Neural cell (in vitro differentiated cells): ENCODE measurements at regions not wholly inside any gene's neighbourhood (a gene's known extent, or its start where the extent isn't known, plus 50 kb on each side); places are given as distances from the start of the nearest gene placed in this dataset.

ENCODE experiments used
- H2AFZ ChIP-seq: fragments of 200-600, 300-800 bp; sonication (generic), shearing (Covaris generic); 2 replicates; pipeline ENCODE4 v1.6.0; 2014; ENCODE audit warnings: low read depth, mild to moderate bottlenecking, antibody characterized with exemption, low read length, moderate library complexity
- H3F3A ChIP-seq: fragments of 200-600 bp; shearing (Covaris generic); 2 replicates; pipeline ENCODE4 v1.6.1; 2016; ENCODE audit warnings: mild to moderate bottlenecking, moderate library complexity, mixed read lengths, antibody characterized with exemption, low read length; ENCODE audit not compliant: insufficient read depth, poor library complexity, severe bottlenecking
- H3K27ac ChIP-seq: fragments of 200-600, 300-800 bp; sonication (generic), shearing (Covaris generic); 2 replicates; pipeline ENCODE4 v1.5.1; 2014; ENCODE audit warnings: mild to moderate bottlenecking, low read length, moderate library complexity
- H3K27me3 ChIP-seq: fragments of 300-800, 200-600 bp; sonication (generic), shearing (Covaris generic); 2 replicates; pipeline ENCODE4 v1.6.0; 2014; ENCODE audit warnings: mild to moderate bottlenecking, low read depth, low read length, moderate library complexity; ENCODE audit not compliant: insufficient read depth
- H3K36me3 ChIP-seq: fragments of 300-800, 200-600 bp; sonication (generic), shearing (Covaris generic); 2 replicates; pipeline ENCODE4 v1.5.1; 2014; ENCODE audit warnings: mild to moderate bottlenecking, antibody characterized with exemption, low read length, moderate library complexity; ENCODE audit not compliant: insufficient read depth
- H3K4me2 ChIP-seq: fragments of 300-800, 200-600 bp; sonication (generic), shearing (Covaris generic); 2 replicates; pipeline ENCODE4 v1.6.0; 2014; ENCODE audit warnings: mild to moderate bottlenecking, low read length
- H3K4me3 ChIP-seq: fragments of 300-800, 200-600 bp; sonication (generic), shearing (Covaris generic); 2 replicates; pipeline ENCODE4 v1.5.1; 2014; ENCODE audit warnings: mild to moderate bottlenecking, low read length, moderate library complexity
- H3K79me2 ChIP-seq: fragments of 200-600 bp; shearing (Covaris generic); replicated peaks from 2 replicates; pipeline ENCODE4 v1.6.0; 2014; ENCODE audit warnings: mild to moderate bottlenecking, low read length, moderate library complexity; ENCODE audit not compliant: insufficient read depth
- H3K9ac ChIP-seq: fragments of 300-800, 200-600 bp; sonication (generic), shearing (Covaris generic); 2 replicates; pipeline ENCODE4 v1.6.1; 2016; ENCODE audit warnings: mild to moderate bottlenecking, low read length, mixed read lengths
- H3K9me2 ChIP-seq: fragments of 200-600 bp; shearing (Covaris generic); 2 replicates; pipeline ENCODE4 v1.6.1; 2016; ENCODE audit warnings: mild to moderate bottlenecking, low read length, mixed read lengths; ENCODE audit not compliant: insufficient read depth
- H3K9me3 ChIP-seq: fragments of 200-600, 300-800 bp; sonication (generic), shearing (Covaris generic); 2 replicates; pipeline ENCODE4 v1.6.1; 2016; ENCODE audit warnings: mild to moderate bottlenecking, mixed run types, low read length, moderate library complexity, mixed read lengths
- H4K20me1 ChIP-seq: fragments of 200-600 bp; shearing (Covaris generic); 2 replicates; pipeline ENCODE4 v1.6.1; 2016; ENCODE audit warnings: mild to moderate bottlenecking, mixed run types; ENCODE audit not compliant: insufficient read depth
- EP300 ChIP-seq: fragments of 450-650 bp; conservative IDR thresholded peaks from 2 replicates; pipeline ENCODE4 v1.6.1; 2014; ENCODE audit warnings: antibody characterized with exemption, mild to moderate bottlenecking, moderate library complexity; ENCODE audit not compliant: poor library complexity, severe bottlenecking
- EZH2 ChIP-seq: fragments of 200-600, 300-800 bp; shearing (Covaris generic), sonication (generic); IDR thresholded peaks from 2 replicates; pipeline ENCODE4 v1.6.1; 2014; ENCODE audit warnings: antibody characterized with exemption, low read length, borderline replicate concordance, mild to moderate bottlenecking; ENCODE audit not compliant: insufficient read depth, poor library complexity, severe bottlenecking
- MXI1 ChIP-seq: fragments of 450-650 bp; conservative IDR thresholded peaks from 2 replicates; pipeline ENCODE4 v1.6.1; 2014; ENCODE audit warnings: antibody characterized with exemption, mild to moderate bottlenecking; ENCODE audit not compliant: poor library complexity, severe bottlenecking
- POLR2AphosphoS5 ChIP-seq: IDR thresholded peaks from 2 replicates; pipeline ENCODE4 v1.6.1; 2012
- RAD21 ChIP-seq: fragments of 450-650 bp; conservative IDR thresholded peaks from 2 replicates; pipeline ENCODE4 v1.6.1; 2014; ENCODE audit warnings: antibody characterized with exemption, mild to moderate bottlenecking, moderate library complexity
- SMC3 ChIP-seq: fragments of 450-650 bp; conservative IDR thresholded peaks from 2 replicates; pipeline ENCODE4 v1.6.1; 2014; ENCODE audit warnings: antibody characterized with exemption, mild to moderate bottlenecking, moderate library complexity; ENCODE audit not compliant: poor library complexity
- TAF1 ChIP-seq: IDR thresholded peaks from 2 replicates; pipeline ENCODE4 v1.6.1; 2012; ENCODE audit warnings: low read depth
- TF ChIP-seq, protein P1 (sequence below): IDR thresholded peaks from 2 replicates; pipeline ENCODE4 v1.6.1; 2012; ENCODE audit warnings: borderline replicate concordance
- TF ChIP-seq, protein P2 (sequence below): fragments of 450-650 bp; IDR thresholded peaks from 2 replicates; pipeline ENCODE4 v1.5.1; 2014; ENCODE audit warnings: antibody characterized with exemption, mild to moderate bottlenecking, moderate library complexity; ENCODE audit not compliant: poor library complexity, severe bottlenecking

DNA sequence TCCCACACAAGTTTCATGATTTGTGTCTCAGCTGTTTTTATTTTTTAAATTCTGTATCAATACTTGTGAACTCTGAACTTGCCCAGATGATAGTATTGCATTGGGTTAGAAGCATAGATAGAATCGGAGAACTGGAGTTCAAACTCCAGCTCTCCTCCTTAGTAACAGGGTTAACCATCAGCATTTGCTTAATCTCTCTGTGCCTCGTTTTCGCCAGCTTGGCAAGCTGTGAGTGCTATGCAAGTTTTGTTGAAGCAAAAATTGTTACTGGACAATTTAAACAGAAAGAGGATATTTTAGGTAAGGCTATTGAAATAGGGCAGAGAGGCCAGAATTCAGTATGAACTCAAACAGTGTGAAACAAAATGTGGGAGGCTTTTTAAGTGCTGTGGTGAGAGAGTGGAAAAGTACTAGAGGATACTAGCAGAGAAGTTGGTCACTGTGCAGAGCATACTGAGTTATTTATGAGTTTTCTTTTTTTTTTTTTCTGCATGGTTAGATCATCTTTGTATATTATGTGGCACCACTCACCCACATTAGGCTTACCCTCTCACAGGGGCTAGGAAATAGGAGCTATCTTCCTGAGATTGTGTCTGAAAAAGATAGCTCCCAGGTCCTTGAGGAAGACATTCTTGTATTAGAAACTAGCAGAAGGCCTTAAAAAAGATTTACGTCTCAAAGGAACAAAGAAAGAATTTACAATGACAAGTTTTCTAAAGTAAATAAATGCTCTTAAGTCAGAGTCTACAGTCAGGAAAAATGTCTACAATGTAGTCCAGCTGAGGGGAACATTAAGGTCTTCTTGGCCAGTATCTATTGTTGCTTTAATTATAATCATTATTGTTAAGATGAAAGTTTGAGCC, 1126.6 kb downstream of the FAT4 start:
- H3K27ac ChIP-seq = no peak overlapping the region
- no peak overlapping the region for H3K4me3 ChIP-seq
- H3K36me3 ChIP-seq = no peaks in the 10 kb centered on the region
- no peaks in the 10 kb centered on the region for H4K20me1 ChIP-seq
- H3K4me2 ChIP-seq = no peak overlapping the region
- TF ChIP-seq POLR2AphosphoS5 (no peak), MXI1 (no peak), EZH2 (no peak), RAD21 (no peak), EP300 (no peak), SMC3 (no peak), TAF1 (no peak)
- TF ChIP-seq, protein P1, sequence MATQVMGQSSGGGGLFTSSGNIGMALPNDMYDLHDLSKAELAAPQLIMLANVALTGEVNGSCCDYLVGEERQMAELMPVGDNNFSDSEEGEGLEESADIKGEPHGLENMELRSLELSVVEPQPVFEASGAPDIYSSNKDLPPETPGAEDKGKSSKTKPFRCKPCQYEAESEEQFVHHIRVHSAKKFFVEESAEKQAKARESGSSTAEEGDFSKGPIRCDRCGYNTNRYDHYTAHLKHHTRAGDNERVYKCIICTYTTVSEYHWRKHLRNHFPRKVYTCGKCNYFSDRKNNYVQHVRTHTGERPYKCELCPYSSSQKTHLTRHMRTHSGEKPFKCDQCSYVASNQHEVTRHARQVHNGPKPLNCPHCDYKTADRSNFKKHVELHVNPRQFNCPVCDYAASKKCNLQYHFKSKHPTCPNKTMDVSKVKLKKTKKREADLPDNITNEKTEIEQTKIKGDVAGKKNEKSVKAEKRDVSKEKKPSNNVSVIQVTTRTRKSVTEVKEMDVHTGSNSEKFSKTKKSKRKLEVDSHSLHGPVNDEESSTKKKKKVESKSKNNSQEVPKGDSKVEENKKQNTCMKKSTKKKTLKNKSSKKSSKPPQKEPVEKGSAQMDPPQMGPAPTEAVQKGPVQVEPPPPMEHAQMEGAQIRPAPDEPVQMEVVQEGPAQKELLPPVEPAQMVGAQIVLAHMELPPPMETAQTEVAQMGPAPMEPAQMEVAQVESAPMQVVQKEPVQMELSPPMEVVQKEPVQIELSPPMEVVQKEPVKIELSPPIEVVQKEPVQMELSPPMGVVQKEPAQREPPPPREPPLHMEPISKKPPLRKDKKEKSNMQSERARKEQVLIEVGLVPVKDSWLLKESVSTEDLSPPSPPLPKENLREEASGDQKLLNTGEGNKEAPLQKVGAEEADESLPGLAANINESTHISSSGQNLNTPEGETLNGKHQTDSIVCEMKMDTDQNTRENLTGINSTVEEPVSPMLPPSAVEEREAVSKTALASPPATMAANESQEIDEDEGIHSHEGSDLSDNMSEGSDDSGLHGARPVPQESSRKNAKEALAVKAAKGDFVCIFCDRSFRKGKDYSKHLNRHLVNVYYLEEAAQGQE = no peak
- TF ChIP-seq, protein P2, sequence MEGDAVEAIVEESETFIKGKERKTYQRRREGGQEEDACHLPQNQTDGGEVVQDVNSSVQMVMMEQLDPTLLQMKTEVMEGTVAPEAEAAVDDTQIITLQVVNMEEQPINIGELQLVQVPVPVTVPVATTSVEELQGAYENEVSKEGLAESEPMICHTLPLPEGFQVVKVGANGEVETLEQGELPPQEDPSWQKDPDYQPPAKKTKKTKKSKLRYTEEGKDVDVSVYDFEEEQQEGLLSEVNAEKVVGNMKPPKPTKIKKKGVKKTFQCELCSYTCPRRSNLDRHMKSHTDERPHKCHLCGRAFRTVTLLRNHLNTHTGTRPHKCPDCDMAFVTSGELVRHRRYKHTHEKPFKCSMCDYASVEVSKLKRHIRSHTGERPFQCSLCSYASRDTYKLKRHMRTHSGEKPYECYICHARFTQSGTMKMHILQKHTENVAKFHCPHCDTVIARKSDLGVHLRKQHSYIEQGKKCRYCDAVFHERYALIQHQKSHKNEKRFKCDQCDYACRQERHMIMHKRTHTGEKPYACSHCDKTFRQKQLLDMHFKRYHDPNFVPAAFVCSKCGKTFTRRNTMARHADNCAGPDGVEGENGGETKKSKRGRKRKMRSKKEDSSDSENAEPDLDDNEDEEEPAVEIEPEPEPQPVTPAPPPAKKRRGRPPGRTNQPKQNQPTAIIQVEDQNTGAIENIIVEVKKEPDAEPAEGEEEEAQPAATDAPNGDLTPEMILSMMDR = no peak
- no peaks in the 10 kb centered on the region for H3K9me3 ChIP-seq
- no peaks in the 10 kb centered on the region for H3K79me2 ChIP-seq
- H3K9me2 ChIP-seq = no peaks in the 10 kb centered on the region
- no peak overlapping the region for H3K9ac ChIP-seq
- no peaks in the 10 kb centered on the region for H3F3A ChIP-seq
- no peaks in the 10 kb centered on the region for H3K27me3 ChIP-seq
- no peak overlapping the region for H2AFZ ChIP-seq

DNA sequence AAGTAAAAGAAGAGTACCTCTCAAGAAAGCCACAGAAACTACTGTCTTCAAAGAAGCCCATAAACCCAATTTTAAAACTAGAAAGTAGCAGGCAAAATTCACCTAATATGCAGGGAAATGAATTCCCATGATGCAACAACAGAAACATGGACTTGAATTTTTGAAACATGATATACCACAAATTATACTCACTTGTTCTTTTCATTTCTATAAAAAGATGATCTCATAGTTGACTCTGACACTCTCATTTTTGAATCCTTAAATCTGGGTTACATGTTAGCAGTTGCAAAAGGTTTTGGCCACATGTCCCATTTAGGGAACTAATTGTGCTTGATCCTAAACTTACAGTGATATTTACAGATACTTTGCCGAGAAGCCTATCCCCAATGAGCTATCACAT, 1130.8 kb downstream of the FAT4 start:
- H3K4me3 ChIP-seq = no peak overlapping the region
- no peaks in the 10 kb centered on the region for H3K79me2 ChIP-seq
- H3K9me3 ChIP-seq = no peaks in the 10 kb centered on the region
- no peak overlapping the region for H3K4me2 ChIP-seq
- no peak overlapping the region for H2AFZ ChIP-seq
- H4K20me1 ChIP-seq = no peaks in the 10 kb centered on the region
- no peaks in the 10 kb centered on the region for H3K27me3 ChIP-seq
- H3K36me3 ChIP-seq = no peaks in the 10 kb centered on the region
- H3K27ac ChIP-seq = no peak overlapping the region
- H3K9ac ChIP-seq = no peak overlapping the region
- no peak for TF ChIP-seq RAD21
- no peak for TF ChIP-seq POLR2AphosphoS5
- TF ChIP-seq EP300 = no peak
- TF ChIP-seq EZH2 = no peak
- TF ChIP-seq MXI1 = no peak
- TF ChIP-seq, protein P2 = no peak
- no peak for TF ChIP-seq TAF1
- TF ChIP-seq, protein P1 = no peak
- no peak for TF ChIP-seq SMC3
- H3F3A ChIP-seq = no peaks in the 10 kb centered on the region
- no peaks in the 10 kb centered on the region for H3K9me2 ChIP-seq
